ENCODE measurements at regions not wholly inside any gene's neighbourhood (a gene's known extent, or its start where the extent isn't known, plus 50 kb on each side); places are given as distances from the start of the nearest gene placed in this dataset.

- H3K36me3 ChIP-seq (ENCODE audit: control insufficient read depth, insufficient read depth, low read length), result no peaks in the 10 kb centered on the region
- H3K27ac ChIP-seq (ENCODE audit: low read length), result no peak overlapping the region
- H3K9me3 ChIP-seq (ENCODE audit: control insufficient read depth, insufficient read depth, low read length), result peaks cover 1% of the 10 kb centered on the region; the same call in 1 of the 2 replicates
- H3K4me3 ChIP-seq (ENCODE audit: low read length), result no peak overlapping the region
- H3K4me1 ChIP-seq (ENCODE audit: control insufficient read depth, insufficient read depth, low read length), result no peaks in the 10 kb centered on the region
- no peaks in the 10 kb centered on the region for H3K27me3 ChIP-seq (ENCODE audit: control insufficient read depth, insufficient read depth, low read length)
- no peak for DNase-seq (ENCODE audit: low read depth, low spot score)
These were observed 158.1 kb upstream of the FOXQ1 start for GRCh38 chr6:1153696-1154245.

- no peak for DNase-seq (ENCODE audit: low read depth, low spot score)
- H3K36me3 ChIP-seq (ENCODE audit: control insufficient read depth, insufficient read depth, low read length), result no peaks in the 10 kb centered on the region
- no peak overlapping the region for H3K27ac ChIP-seq (ENCODE audit: low read length)
- H3K27me3 ChIP-seq (ENCODE audit: control insufficient read depth, insufficient read depth, low read length), result no peaks in the 10 kb centered on the region
- no peak overlapping the region for H3K4me3 ChIP-seq (ENCODE audit: low read length)
- H3K9me3 ChIP-seq (ENCODE audit: control insufficient read depth, insufficient read depth, low read length), result no peaks in the 10 kb centered on the region
- H3K4me1 ChIP-seq (ENCODE audit: control insufficient read depth, insufficient read depth, low read length), result no peaks in the 10 kb centered on the region
These were observed 165.4 kb upstream of the FOXQ1 start for GRCh38 chr6:1146500-1146899.

GRCh38 chr6:1145768-1146218 is 166.1 kb upstream of the FOXQ1 start:
- Histone ChIP-seq H3K4me3 (ENCODE audit: low read length) (no peak overlapping the region), H3K36me3 (ENCODE audit: control insufficient read depth, insufficient read depth, low read length) (no peaks in the 10 kb centered on the region), H3K27ac (ENCODE audit: low read length) (no peak overlapping the region), H3K4me1 (ENCODE audit: control insufficient read depth, insufficient read depth, low read length) (no peaks in the 10 kb centered on the region), H3K9me3 (ENCODE audit: control insufficient read depth, insufficient read depth, low read length) (no peaks in the 10 kb centered on the region), H3K27me3 (ENCODE audit: control insufficient read depth, insufficient read depth, low read length) (no peaks in the 10 kb centered on the region)
- no peak for DNase-seq (ENCODE audit: low read depth, low spot score)
- WGBS (ENCODE audit: insufficient coverage, insufficient read length), result no CpG with 5 or more reads among the region's 8 CpGs

- H3K4me1 ChIP-seq (ENCODE audit: control insufficient read depth, insufficient read depth, low read length), result no peaks in the 10 kb centered on the region
- H3K36me3 ChIP-seq (ENCODE audit: control insufficient read depth, insufficient read depth, low read length), result no peaks in the 10 kb centered on the region
- no peaks in the 10 kb centered on the region for H3K27me3 ChIP-seq (ENCODE audit: control insufficient read depth, insufficient read depth, low read length)
- H3K4me3 ChIP-seq (ENCODE audit: low read length), result no peak overlapping the region
- no peaks in the 10 kb centered on the region for H3K9me3 ChIP-seq (ENCODE audit: control insufficient read depth, insufficient read depth, low read length)
- no peak for DNase-seq (ENCODE audit: low read depth, low spot score)
- no peak overlapping the region for H3K27ac ChIP-seq (ENCODE audit: low read length)
- no CpG with 5 or more reads among the region's 10 CpGs for WGBS (ENCODE audit: insufficient coverage, insufficient read length)
These were observed 166.8 kb upstream of the FOXQ1 start for GRCh38 chr6:1144842-1145767.

- Histone ChIP-seq H3K36me3 (ENCODE audit: control insufficient read depth, insufficient read depth, low read length) (no peaks in the 10 kb centered on the region), H3K4me1 (ENCODE audit: control insufficient read depth, insufficient read depth, low read length) (no peaks in the 10 kb centered on the region), H3K27ac (ENCODE audit: low read length) (no peak overlapping the region), H3K27me3 (ENCODE audit: control insufficient read depth, insufficient read depth, low read length) (no peaks in the 10 kb centered on the region), H3K4me3 (ENCODE audit: low read length) (no peak overlapping the region), H3K9me3 (ENCODE audit: control insufficient read depth, insufficient read depth, low read length) (no peaks in the 10 kb centered on the region)
- DNase-seq (ENCODE audit: low read depth, low spot score), result no peak
- WGBS (ENCODE audit: insufficient coverage, insufficient read length), result no CpG with 5 or more reads among the region's 7 CpGs
These were observed 168.2 kb upstream of the FOXQ1 start for GRCh38 chr6:1143655-1144054.

- Histone ChIP-seq H3K4me3 (ENCODE audit: low read length) (no peak overlapping the region), H3K27ac (ENCODE audit: low read length) (no peak overlapping the region), H3K27me3 (ENCODE audit: control insufficient read depth, insufficient read depth, low read length) (no peaks in the 10 kb centered on the region), H3K36me3 (ENCODE audit: control insufficient read depth, insufficient read depth, low read length) (no peaks in the 10 kb centered on the region), H3K4me1 (ENCODE audit: control insufficient read depth, insufficient read depth, low read length) (no peaks in the 10 kb centered on the region), H3K9me3 (ENCODE audit: control insufficient read depth, insufficient read depth, low read length) (no peaks in the 10 kb centered on the region)
- no CpG with 5 or more reads among the region's 4 CpGs for WGBS (ENCODE audit: insufficient coverage, insufficient read length)
- no peak for DNase-seq (ENCODE audit: low read depth, low spot score)
These were observed 172.6 kb upstream of the FOXQ1 start for GRCh38 chr6:1139155-1139890.

GRCh38 chr6:1137849-1138248 is 174.0 kb upstream of the FOXQ1 start:
- Histone ChIP-seq H3K36me3 (ENCODE audit: control insufficient read depth, insufficient read depth, low read length) (no peaks in the 10 kb centered on the region), H3K9me3 (ENCODE audit: control insufficient read depth, insufficient read depth, low read length) (no peaks in the 10 kb centered on the region), H3K27ac (ENCODE audit: low read length) (no peak overlapping the region), H3K27me3 (ENCODE audit: control insufficient read depth, insufficient read depth, low read length) (no peaks in the 10 kb centered on the region), H3K4me1 (ENCODE audit: control insufficient read depth, insufficient read depth, low read length) (no peaks in the 10 kb centered on the region), H3K4me3 (ENCODE audit: low read length) (no peak overlapping the region)
- no peak for DNase-seq (ENCODE audit: low read depth, low spot score)
- no CpG with 5 or more reads among the region's 6 CpGs for WGBS (ENCODE audit: insufficient coverage, insufficient read length)

- H3K4me3 ChIP-seq (ENCODE audit: low read length), result no peak overlapping the region
- no peaks in the 10 kb centered on the region for H3K27me3 ChIP-seq (ENCODE audit: control insufficient read depth, insufficient read depth, low read length)
- WGBS (ENCODE audit: insufficient coverage, insufficient read length), result no CpG with 5 or more reads among the region's 4 CpGs
- H3K9me3 ChIP-seq (ENCODE audit: control insufficient read depth, insufficient read depth, low read length), result no peaks in the 10 kb centered on the region
- no peaks in the 10 kb centered on the region for H3K36me3 ChIP-seq (ENCODE audit: control insufficient read depth, insufficient read depth, low read length)
- H3K27ac ChIP-seq (ENCODE audit: low read length), result no peak overlapping the region
- no peaks in the 10 kb centered on the region for H3K4me1 ChIP-seq (ENCODE audit: control insufficient read depth, insufficient read depth, low read length)
- no peak for DNase-seq (ENCODE audit: low read depth, low spot score)
These were observed 175.1 kb upstream of the FOXQ1 start for GRCh38 chr6:1136827-1137226.

- Histone ChIP-seq H3K36me3 (ENCODE audit: control insufficient read depth, insufficient read depth, low read length) (no peaks in the 10 kb centered on the region), H3K27me3 (ENCODE audit: control insufficient read depth, insufficient read depth, low read length) (no peaks in the 10 kb centered on the region), H3K9me3 (ENCODE audit: control insufficient read depth, insufficient read depth, low read length) (no peaks in the 10 kb centered on the region), H3K4me3 (ENCODE audit: low read length) (no peak overlapping the region), H3K27ac (ENCODE audit: low read length) (no peak overlapping the region), H3K4me1 (ENCODE audit: control insufficient read depth, insufficient read depth, low read length) (no peaks in the 10 kb centered on the region)
- DNase-seq (ENCODE audit: low read depth, low spot score), result no peak
- WGBS (ENCODE audit: insufficient coverage, insufficient read length), result no CpG with 5 or more reads among the region's 10 CpGs
These were observed 175.5 kb upstream of the FOXQ1 start for GRCh38 chr6:1136415-1136774.

- WGBS (ENCODE audit: insufficient coverage, insufficient read length), result no CpG with 5 or more reads among the region's 7 CpGs
- no peak overlapping the region for H3K4me3 ChIP-seq (ENCODE audit: low read length)
- no peaks in the 10 kb centered on the region for H3K4me1 ChIP-seq (ENCODE audit: control insufficient read depth, insufficient read depth, low read length)
- no peak overlapping the region for H3K27ac ChIP-seq (ENCODE audit: low read length)
- no peak for DNase-seq (ENCODE audit: low read depth, low spot score)
- H3K36me3 ChIP-seq (ENCODE audit: control insufficient read depth, insufficient read depth, low read length), result no peaks in the 10 kb centered on the region
- H3K9me3 ChIP-seq (ENCODE audit: control insufficient read depth, insufficient read depth, low read length), result no peaks in the 10 kb centered on the region
- H3K27me3 ChIP-seq (ENCODE audit: control insufficient read depth, insufficient read depth, low read length), result no peaks in the 10 kb centered on the region
These were observed 176.0 kb upstream of the FOXQ1 start for GRCh38 chr6:1135726-1136414.
